ENCODE measurements at regions not wholly inside any gene's neighbourhood (a gene's known extent, or its start where the extent isn't known, plus 50 kb on each side); places are given as distances from the start of the nearest gene placed in this dataset.

DNA sequence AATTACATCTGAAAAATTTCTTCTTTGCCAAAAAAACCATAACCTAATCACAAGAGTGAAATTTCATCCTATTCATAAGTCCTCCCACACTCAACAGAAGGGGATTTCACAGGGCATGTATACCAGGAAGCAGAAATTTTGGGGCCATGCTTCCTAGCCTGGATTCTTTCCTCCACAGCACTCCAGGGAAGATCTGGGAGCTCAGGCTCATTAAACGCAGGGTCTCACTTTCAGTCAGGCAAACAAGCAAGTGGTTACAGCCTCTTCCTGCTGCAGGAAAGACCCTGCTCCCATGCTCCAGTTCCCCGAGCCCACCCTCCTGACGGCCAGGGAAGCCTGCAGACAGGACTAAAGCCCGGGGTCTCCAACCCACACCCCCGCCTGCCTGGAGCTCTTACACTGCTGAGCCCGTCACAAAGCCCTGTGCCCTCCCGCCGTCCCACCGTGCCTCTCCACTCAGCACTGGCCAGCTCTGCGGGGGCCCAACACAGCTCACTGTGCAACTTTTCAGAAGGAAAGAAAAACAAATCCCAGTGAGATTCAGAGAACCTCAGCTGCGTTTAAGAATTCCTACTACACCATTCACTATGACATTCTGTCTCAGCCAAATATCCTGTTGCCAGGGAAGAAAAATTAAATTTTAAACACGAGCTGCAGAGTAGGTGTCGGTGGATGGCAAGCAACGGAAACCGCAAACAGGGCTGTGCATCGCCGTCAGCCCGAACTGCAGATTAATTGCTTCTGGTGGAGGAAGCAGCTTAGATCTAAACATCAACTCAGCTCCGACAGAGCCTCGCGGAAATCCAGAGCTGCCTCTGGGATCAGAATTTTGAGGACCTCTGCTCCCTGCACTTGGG lies 106.7 kb upstream of the SFSWAP start:
- H3K9me3 Mint-ChIP-seq, result no peaks in the 10 kb centered on the region; the same call in 1 of the 2 replicates
- TF ChIP-seq CTCF (IDR thresholded peaks at IDR 0.05), result no peak
- no peaks in the 10 kb centered on the region for H3K36me3 Mint-ChIP-seq (ENCODE audit: low read depth)
- DNase-seq, result no peak
- H3K4me3 Mint-ChIP-seq, result no peak overlapping the region
- peaks cover 1% of the 10 kb centered on the region for H3K27me3 Mint-ChIP-seq (ENCODE audit: insufficient read depth)
- no peak overlapping the region for H3K27ac Mint-ChIP-seq
- H3K4me1 Mint-ChIP-seq (ENCODE audit: low read depth), result peaks cover 3% of the 10 kb centered on the region; the same call in 1 of the 2 replicates

GRCh38 chr12:131604859-131605258 lies 106.0 kb upstream of the SFSWAP start:
- Mint-ChIP-seq H3K9me3 (no peaks in the 10 kb centered on the region), H3K27ac (no peak overlapping the region), H3K36me3 (ENCODE audit: low read depth) (no peaks in the 10 kb centered on the region), H3K4me3 (no peak overlapping the region), H3K27me3 (ENCODE audit: insufficient read depth) (peaks cover 5% of the 10 kb centered on the region), H3K4me1 (ENCODE audit: low read depth) (peaks cover 8% of the 10 kb centered on the region; the same call in 1 of the 2 replicates)
- no peak for TF ChIP-seq CTCF (IDR thresholded peaks at IDR 0.05)
- DNase-seq, result no peak

- no peak overlapping the region for H3K27ac Mint-ChIP-seq
These were observed 105.5 kb upstream of the SFSWAP start for GRCh38 chr12:131605304-131605829.

DNA sequence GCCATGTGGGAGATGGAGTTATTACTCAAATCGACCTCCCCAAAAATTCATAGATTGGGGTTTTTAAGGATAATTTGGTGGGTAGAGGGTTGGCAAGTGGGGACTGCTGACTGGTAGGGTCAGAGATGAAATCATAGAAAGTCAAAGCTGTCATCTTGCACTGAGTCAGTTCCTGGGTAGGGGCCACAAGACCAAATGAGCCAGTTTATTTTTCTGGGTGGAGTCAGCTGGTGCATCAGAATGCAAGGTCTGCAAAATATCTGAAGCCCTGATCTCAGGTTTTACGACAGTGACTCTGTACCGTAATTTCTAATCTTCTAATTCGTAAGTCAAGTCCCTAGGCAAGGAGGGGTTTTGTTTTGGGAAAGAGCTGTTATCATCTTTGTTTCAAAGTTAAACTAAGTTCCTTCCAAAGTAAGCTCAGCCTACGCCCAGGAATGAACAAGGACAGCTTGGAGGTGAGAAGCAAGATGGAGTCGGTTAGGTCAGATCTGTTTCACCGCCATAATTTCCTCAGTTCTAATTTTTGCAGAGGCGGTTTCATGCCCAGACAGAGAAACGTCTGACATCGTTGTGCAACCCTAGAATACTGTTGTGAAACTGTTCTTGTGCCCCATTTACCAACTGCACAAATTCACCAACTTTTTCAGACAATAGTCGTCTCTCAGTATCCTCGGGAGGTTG lies 104.5 kb upstream of the SFSWAP start:
- Mint-ChIP-seq H3K9me3 (no peaks in the 10 kb centered on the region), H3K36me3 (ENCODE audit: low read depth) (no peaks in the 10 kb centered on the region), H3K27me3 (ENCODE audit: insufficient read depth) (peaks cover 7% of the 10 kb centered on the region), H3K4me1 (ENCODE audit: low read depth) (peaks cover 8% of the 10 kb centered on the region; the same call in 1 of the 2 replicates), H3K27ac (no peak overlapping the region), H3K4me3 (no peak overlapping the region)
- DNase-seq, result no peak
- no peak for TF ChIP-seq CTCF (IDR thresholded peaks at IDR 0.05)

More at GRCh38 chr12:131605304-131605829, 105.5 kb upstream of the SFSWAP start:
- no peaks in the 10 kb centered on the region for H3K36me3 Mint-ChIP-seq (ENCODE audit: low read depth)
- TF ChIP-seq CTCF (IDR thresholded peaks at IDR 0.05), result no peak
- no peaks in the 10 kb centered on the region for H3K9me3 Mint-ChIP-seq
- no peak for DNase-seq
- no peak overlapping the region for H3K4me3 Mint-ChIP-seq
- H3K4me1 Mint-ChIP-seq (ENCODE audit: low read depth), result peaks cover 8% of the 10 kb centered on the region; the same call in 1 of the 2 replicates
- H3K27me3 Mint-ChIP-seq (ENCODE audit: insufficient read depth), result peaks cover 5% of the 10 kb centered on the region

DNA sequence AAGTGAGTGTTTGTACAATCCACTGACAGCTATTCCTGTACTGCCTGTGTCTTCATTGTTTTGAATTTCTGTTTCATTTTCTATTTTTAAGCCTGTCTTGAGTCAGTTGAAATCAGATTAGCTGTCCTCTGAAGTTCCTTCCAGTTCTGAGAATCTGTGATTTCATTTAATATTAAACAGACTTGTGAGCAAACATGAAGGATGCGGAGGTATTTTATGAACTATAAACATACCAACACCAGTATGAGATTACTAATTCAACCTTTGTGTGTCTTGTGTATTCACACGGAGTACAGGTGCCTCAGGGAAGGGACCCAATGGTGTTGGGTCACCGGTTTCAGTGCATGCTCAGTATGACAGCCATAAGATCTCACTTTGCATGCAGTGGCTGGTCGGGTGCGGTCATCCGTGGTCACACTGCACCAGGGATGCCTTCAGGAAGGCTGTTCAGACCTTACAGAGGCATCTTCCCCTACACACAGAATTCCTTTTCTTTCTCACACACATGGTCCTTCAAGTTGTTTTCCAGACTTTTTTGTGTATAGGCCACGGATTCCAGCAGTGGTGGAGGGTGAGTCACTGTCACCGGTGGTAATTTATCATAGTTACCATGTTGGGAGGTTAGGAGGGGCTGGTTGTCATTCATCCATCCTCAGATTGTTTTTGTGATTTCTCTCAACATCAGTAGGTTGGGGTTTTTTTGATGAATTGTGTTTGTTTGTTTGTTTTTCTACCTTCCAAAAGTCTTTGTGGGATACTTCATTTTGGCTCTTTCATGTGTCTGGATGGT lies 103.0 kb upstream of the SFSWAP start:
- Mint-ChIP-seq H3K4me3 (no peak overlapping the region), H3K4me1 (ENCODE audit: low read depth) (peaks cover 8% of the 10 kb centered on the region; the same call in 1 of the 2 replicates), H3K27ac (no peak overlapping the region), H3K36me3 (ENCODE audit: low read depth) (no peaks in the 10 kb centered on the region), H3K9me3 (no peaks in the 10 kb centered on the region), H3K27me3 (ENCODE audit: insufficient read depth) (peaks cover 7% of the 10 kb centered on the region)
- no peak for DNase-seq
- TF ChIP-seq CTCF (IDR thresholded peaks at IDR 0.05), result no peak
